Activated T-cell treated with anti-CD3 and anti-CD28 coated beads, Interleukin-2, amount 50 U/mL, for 72 hours (primary cell): ENCODE measurements at regions not wholly inside any gene's neighbourhood (a gene's known extent, or its start where the extent isn't known, plus 50 kb on each side); places are given as distances from the start of the nearest gene placed in this dataset.

Source experiments
- ATAC-seq, 2 donors: fragments of 150-1000 bp; cut with Tn5 transposase; replicated peaks in 1 of 2; 2 replicates each; pipeline ENCODE4 v1.10.0; 2021; ENCODE audit warnings: moderate library complexity in 2 of 2, mild to moderate bottlenecking in 1 of 2
- DNase-seq, 2 donors: peaks; one replicate each; pipeline ENCODE4 v3.0.0; 2021 to 2022; ENCODE audit warnings: mixed read lengths in 1 of 2
- H3K27ac Mint-ChIP-seq: one replicate; pipeline ENCODE4 v1.8.0; 2022; ENCODE audit warnings: mild to moderate bottlenecking, moderate library complexity, mixed read lengths
- H3K27me3 Mint-ChIP-seq: one replicate; pipeline ENCODE4 v1.8.0; 2022; ENCODE audit warnings: low read depth, mixed read lengths
- H3K36me3 Mint-ChIP-seq, 2 donors: one replicate each; pipeline ENCODE4 v1.8.0; 2022; ENCODE audit warnings: mixed read lengths in 2 of 2, mild to moderate bottlenecking in 1 of 2; ENCODE audit not compliant: insufficient read depth in 2 of 2
- H3K4me1 Mint-ChIP-seq: one replicate; pipeline ENCODE4 v1.8.0; 2022; ENCODE audit warnings: low read depth, mixed read lengths
- H3K4me3 Mint-ChIP-seq, 2 donors: one replicate each; pipeline ENCODE4 v1.8.0; 2022; ENCODE audit warnings: mild to moderate bottlenecking in 2 of 2, mixed read lengths in 2 of 2, moderate library complexity in 2 of 2
- H3K9me3 Mint-ChIP-seq, 2 donors: one replicate each; pipeline ENCODE4 v1.8.0; 2022; ENCODE audit warnings: mixed read lengths in 2 of 2

- H3K36me3 Mint-ChIP-seq = peaks cover 1 to 2% of the 10 kb centered on the region in 2 donors
- DNase-seq = no peak
- ATAC-seq = no peak
- H3K27ac Mint-ChIP-seq = no peak overlapping the region
- H3K4me3 Mint-ChIP-seq = no peak overlapping the region
- no peaks in the 10 kb centered on the region for H3K4me1 Mint-ChIP-seq
- peaks cover 6 to 8% of the 10 kb centered on the region in 2 donors for H3K9me3 Mint-ChIP-seq
- no peaks in the 10 kb centered on the region for H3K27me3 Mint-ChIP-seq
These were observed 818.7 kb downstream of the PCDH7 start for GRCh38 chr4:31538877-31539276.

DNA sequence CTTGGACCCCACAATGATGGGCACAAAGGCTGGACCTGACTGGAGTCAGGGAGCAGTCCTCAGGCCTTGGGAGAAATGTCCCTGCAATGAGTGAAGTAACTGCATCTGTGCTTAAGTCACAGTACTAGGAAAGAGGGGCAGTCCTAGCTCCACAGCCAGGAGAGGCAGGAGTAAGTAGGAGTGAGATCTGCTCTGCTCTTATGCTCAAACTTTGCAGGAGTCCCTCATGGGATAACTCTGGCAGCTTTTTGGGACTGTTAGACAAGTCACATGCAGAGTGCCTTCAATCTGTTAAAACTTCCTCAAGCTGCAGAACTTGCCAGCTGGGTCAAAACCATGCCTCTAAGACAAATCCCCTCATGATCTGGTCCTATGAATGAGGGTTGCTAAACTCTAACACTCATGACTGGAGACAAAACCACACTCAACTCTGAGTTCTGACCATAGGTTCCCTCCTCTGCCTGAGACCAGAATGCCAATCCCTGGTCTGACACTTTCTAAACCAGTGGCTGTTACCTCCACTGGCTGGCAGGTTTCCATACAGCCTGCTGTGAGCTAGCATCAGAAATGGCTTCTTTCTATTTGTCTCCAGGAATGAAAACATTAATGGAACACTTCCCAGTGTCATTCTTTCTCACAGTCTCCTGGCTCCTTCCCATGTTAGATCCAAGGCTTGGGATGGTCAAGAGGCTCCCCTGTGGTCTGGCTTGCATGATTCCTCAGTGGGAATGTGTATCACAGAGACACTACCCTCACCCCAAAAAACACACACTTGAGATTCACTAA lies 819.3 kb downstream of the PCDH7 start:
- Mint-ChIP-seq H3K4me3 (no peak overlapping the region), H3K27me3 (no peaks in the 10 kb centered on the region), H3K27ac (no peak overlapping the region), H3K4me1 (no peaks in the 10 kb centered on the region), H3K36me3 (peaks cover 0 to 1% of the 10 kb centered on the region in 2 donors), H3K9me3 (peaks cover 4 to 7% of the 10 kb centered on the region in 2 donors)
- no peak for DNase-seq
- ATAC-seq = no peak

DNA sequence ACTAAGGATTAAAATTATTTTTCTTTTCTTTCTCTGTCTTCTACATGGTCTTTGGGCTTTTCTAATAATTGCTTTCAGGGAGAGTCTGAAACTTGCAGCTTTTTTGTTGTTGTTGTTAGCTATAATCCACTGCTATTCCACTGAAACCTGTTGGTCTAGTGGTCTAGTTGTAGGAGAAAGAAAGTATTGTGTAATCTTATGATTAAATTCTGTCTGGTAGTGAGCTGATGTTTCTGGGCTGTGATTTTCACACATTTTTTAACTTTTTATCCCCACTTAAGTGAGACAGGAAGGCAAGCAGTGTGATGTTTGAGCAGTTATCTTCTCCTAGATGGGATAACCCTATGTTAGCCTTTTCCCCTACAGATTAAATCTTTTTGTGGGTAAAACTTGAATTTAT lies 825.2 kb downstream of the PCDH7 start:
- DNase-seq = no peak
- no peak overlapping the region for H3K27ac Mint-ChIP-seq
- H3K4me1 Mint-ChIP-seq = no peaks in the 10 kb centered on the region
- no peaks in the 10 kb centered on the region for H3K27me3 Mint-ChIP-seq
- no peak for ATAC-seq
- H3K9me3 Mint-ChIP-seq = peaks cover 2 to 3% of the 10 kb centered on the region in 2 donors
- H3K36me3 Mint-ChIP-seq = no peaks in the 10 kb centered on the region
- no peak overlapping the region for H3K4me3 Mint-ChIP-seq

DNA sequence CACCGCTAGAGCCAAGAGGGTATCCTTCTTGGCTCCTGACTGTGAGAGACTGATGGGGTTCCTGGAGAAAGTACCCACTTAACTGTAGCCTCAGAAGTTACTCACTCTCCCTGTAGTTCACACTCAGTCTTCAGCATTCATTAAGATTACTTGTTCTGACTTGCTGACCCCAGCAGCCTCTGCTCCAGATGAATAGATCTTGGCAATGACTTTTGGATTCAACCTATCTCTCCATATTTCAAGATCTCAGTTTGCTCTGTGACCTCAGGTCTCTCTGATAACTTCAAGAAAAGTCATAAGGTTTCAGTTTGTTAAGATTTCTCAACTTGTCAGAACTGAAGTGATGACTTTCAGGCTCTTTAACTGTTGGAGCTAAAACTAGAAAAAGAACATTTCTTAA lies 825.6 kb downstream of the PCDH7 start:
- no peak for DNase-seq
- H3K9me3 Mint-ChIP-seq = peaks cover 2 to 3% of the 10 kb centered on the region in 2 donors
- ATAC-seq = no peak
- no peaks in the 10 kb centered on the region for H3K4me1 Mint-ChIP-seq
- H3K36me3 Mint-ChIP-seq = no peaks in the 10 kb centered on the region
- H3K4me3 Mint-ChIP-seq = no peak overlapping the region
- H3K27me3 Mint-ChIP-seq = no peaks in the 10 kb centered on the region
- no peak overlapping the region for H3K27ac Mint-ChIP-seq

DNA sequence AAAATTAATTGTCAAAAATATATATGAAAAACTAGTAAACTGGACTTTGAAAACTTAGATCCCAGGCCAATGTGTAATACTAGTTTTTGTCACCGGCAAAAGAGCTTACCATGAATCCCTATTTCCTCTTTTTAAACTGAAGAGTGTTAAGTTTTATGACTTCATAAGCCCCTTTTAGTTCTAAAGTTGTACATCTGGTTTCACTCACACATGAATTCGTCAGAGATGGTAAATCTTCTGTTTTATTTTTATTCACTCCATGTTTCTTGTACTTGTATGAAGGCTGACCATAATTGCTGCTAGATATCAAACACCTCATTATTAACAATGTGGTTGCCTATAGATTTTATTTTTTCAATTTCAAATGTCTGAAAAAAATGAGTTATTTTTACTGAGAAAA lies 827.9 kb downstream of the PCDH7 start:
- H3K4me3 Mint-ChIP-seq = no peak overlapping the region
- H3K27ac Mint-ChIP-seq = no peak overlapping the region
- no peak for DNase-seq
- no peak for ATAC-seq
- peaks cover 0 to 2% of the 10 kb centered on the region in 2 donors for H3K9me3 Mint-ChIP-seq
- H3K27me3 Mint-ChIP-seq = no peaks in the 10 kb centered on the region
- no peaks in the 10 kb centered on the region for H3K36me3 Mint-ChIP-seq
- no peaks in the 10 kb centered on the region for H3K4me1 Mint-ChIP-seq

DNA sequence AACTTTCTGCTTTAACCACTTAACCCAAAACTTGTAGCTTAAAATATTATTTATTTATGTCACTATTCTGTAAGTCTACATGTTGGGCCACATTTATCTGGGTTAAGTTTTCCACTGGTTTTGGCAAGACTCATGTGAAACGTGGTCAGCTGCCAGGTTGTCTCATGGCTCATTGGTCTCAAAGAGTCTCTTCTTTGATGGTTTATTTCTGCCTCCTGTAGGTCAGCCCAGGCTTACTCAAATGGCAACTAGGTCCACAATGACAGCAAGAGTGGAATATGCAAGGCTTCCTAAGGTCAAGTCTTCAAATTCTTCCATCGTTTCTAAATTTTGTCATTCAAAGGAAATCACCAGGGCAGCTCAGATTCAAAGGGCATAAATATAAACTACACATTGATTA lies 828.7 kb downstream of the PCDH7 start:
- H3K9me3 Mint-ChIP-seq = no peaks in the 10 kb centered on the region
- no peak overlapping the region for H3K27ac Mint-ChIP-seq
- H3K36me3 Mint-ChIP-seq = no peaks in the 10 kb centered on the region
- no peak overlapping the region for H3K4me3 Mint-ChIP-seq
- DNase-seq (no peak), ATAC-seq (no peak)
- H3K4me1 Mint-ChIP-seq = no peaks in the 10 kb centered on the region
- H3K27me3 Mint-ChIP-seq = no peaks in the 10 kb centered on the region

DNA sequence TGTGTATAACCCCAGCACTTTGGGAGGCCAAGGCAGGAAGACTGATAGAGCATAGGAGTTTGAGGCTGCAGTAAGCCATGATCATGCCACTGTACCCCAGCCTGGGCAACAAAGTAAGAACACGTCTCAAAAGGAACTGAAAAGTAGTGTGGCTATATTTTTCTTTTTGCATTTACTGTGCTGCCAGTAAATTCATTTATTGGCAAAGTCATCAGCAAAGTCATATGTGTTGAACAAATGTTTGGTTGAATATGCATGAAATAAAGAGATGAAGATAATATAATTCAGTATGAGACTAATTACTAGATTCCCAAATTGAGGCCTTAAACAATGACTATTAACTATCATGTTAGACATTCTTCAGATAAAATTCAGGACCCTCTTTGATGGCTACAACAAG lies 829.1 kb downstream of the PCDH7 start:
- no peaks in the 10 kb centered on the region for H3K4me1 Mint-ChIP-seq
- H3K27me3 Mint-ChIP-seq = no peaks in the 10 kb centered on the region
- ATAC-seq = no peak
- DNase-seq = no peak
- H3K4me3 Mint-ChIP-seq = no peak overlapping the region
- no peak overlapping the region for H3K27ac Mint-ChIP-seq
- no peaks in the 10 kb centered on the region for H3K9me3 Mint-ChIP-seq
- H3K36me3 Mint-ChIP-seq = no peaks in the 10 kb centered on the region

DNA sequence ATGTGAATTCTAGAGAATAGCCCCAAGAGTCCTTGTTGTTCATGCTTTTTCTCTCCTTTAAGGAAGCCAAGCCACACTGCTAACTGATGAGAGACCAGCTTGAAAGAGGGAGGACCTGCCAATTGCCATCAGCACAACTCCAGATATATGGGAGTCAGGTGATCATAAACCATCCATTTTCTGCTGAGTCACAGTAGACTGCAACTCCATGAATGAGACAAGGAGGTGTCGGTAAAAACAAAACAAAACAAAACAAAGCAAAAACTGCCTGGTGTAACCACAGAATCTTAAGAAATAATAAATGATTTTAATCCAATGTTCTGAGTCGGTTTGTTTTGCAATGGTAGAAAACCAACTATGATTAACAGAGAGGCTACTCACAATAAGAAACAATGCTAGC lies 837.3 kb downstream of the PCDH7 start:
- no peaks in the 10 kb centered on the region for H3K36me3 Mint-ChIP-seq
- no peaks in the 10 kb centered on the region for H3K4me1 Mint-ChIP-seq
- DNase-seq = no peak
- no peaks in the 10 kb centered on the region for H3K27me3 Mint-ChIP-seq
- no peak for ATAC-seq
- H3K4me3 Mint-ChIP-seq = no peak overlapping the region
- no peak overlapping the region for H3K27ac Mint-ChIP-seq
- peaks cover 12% of the 10 kb centered on the region in 2 donors for H3K9me3 Mint-ChIP-seq

DNA sequence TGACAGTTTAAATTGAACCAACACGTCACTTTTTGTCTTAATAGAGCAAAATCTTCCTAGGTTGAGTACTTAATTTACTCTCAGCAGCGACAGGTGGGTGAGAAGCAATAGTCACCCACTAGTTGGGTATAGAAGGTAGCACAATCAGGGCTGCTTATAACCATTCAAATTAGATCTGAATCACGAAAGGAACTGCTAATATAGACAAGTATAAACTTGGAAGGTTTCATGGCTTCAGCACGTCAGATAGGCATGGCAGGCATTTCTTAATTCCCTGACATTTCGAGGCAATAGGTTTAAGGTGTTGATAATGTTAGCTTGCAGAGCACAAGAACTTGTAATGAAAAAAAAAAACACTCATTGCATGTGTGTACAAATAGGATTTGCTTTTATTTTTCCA lies 853.4 kb downstream of the PCDH7 start:
- Mint-ChIP-seq H3K27ac (no peak overlapping the region), H3K27me3 (no peaks in the 10 kb centered on the region), H3K4me3 (no peak overlapping the region), H3K9me3 (peaks cover 0 to 5% of the 10 kb centered on the region in 2 donors), H3K4me1 (no peaks in the 10 kb centered on the region), H3K36me3 (no peaks in the 10 kb centered on the region)
- DNase-seq (no peak), ATAC-seq (no peak)

GRCh38 chr4:31575504-31575903 lies 855.3 kb downstream of the PCDH7 start:
- ATAC-seq (no peak), DNase-seq (no peak)
- Mint-ChIP-seq H3K4me3 (no peak overlapping the region), H3K4me1 (no peaks in the 10 kb centered on the region), H3K9me3 (peaks cover 0 to 5% of the 10 kb centered on the region in 2 donors), H3K36me3 (no peaks in the 10 kb centered on the region), H3K27ac (no peak overlapping the region), H3K27me3 (no peaks in the 10 kb centered on the region)

- Mint-ChIP-seq H3K9me3 (no peaks in the 10 kb centered on the region), H3K27ac (no peak overlapping the region), H3K36me3 (no peaks in the 10 kb centered on the region), H3K4me1 (no peaks in the 10 kb centered on the region), H3K4me3 (no peak overlapping the region), H3K27me3 (no peaks in the 10 kb centered on the region)
- no peak for ATAC-seq
- DNase-seq = no peak
These were observed 860.7 kb downstream of the PCDH7 start for GRCh38 chr4:31580843-31581242.

DNA sequence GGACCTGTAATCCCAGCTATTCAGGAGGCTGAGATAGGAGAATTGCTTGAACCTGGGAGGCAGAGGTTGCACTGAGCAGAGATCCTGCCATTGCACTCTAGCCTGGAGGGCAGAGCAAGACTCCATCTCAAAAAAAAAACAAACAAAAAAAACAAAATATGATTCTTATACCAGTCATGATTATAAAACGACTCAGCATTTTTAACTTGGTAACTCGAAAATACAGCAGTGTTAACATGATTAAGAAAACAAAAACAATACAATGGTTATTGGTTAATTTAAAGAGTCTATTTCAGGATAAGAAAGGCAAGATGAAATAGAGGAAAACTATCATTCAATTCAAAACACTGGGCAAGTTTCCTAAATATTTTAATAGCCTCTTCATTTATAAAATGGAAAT lies 865.3 kb downstream of the PCDH7 start:
- DNase-seq (no peak), ATAC-seq (no peak)
- no peak overlapping the region for H3K4me3 Mint-ChIP-seq
- H3K27me3 Mint-ChIP-seq = no peaks in the 10 kb centered on the region
- H3K9me3 Mint-ChIP-seq = peaks cover 2 to 4% of the 10 kb centered on the region in 2 donors
- H3K36me3 Mint-ChIP-seq = peaks cover 0 to 1% of the 10 kb centered on the region in 2 donors
- no peak overlapping the region for H3K27ac Mint-ChIP-seq
- H3K4me1 Mint-ChIP-seq = no peaks in the 10 kb centered on the region

- H3K27ac Mint-ChIP-seq = no peak overlapping the region
- H3K4me1 Mint-ChIP-seq = no peaks in the 10 kb centered on the region
- ATAC-seq = no peak
These were observed 872.1 kb downstream of the PCDH7 start for GRCh38 chr4:31592293-31592692.

DNA sequence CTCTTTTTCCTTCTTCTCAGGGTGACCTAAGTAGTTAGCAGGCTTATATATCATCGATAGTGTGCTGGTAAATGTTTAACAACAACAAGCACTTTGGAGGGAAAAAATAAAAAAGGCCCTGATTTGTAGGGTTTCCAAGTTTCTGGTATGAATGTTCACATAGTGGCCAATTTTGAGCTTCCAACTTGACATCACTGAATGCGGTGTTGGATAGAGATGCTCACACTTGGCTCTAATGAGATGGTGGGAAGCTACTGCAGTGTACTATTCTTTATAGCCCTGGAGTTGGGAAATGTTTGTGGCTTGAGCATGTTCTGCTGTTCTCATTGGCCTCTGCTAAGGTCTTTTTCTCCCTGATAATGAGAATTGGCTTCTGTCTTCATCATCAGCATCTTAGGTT lies 875.3 kb downstream of the PCDH7 start:
- Mint-ChIP-seq H3K27ac (no peak overlapping the region), H3K9me3 (peaks cover 7 to 9% of the 10 kb centered on the region in 2 donors), H3K4me3 (no peak overlapping the region), H3K4me1 (no peaks in the 10 kb centered on the region), H3K36me3 (peaks cover 0 to 1% of the 10 kb centered on the region in 2 donors), H3K27me3 (no peaks in the 10 kb centered on the region)
- ATAC-seq = no peak
- no peak for DNase-seq

More at GRCh38 chr4:31592293-31592692, 872.1 kb downstream of the PCDH7 start:
- H3K9me3 Mint-ChIP-seq = peaks cover 1 to 7% of the 10 kb centered on the region in 2 donors
- H3K36me3 Mint-ChIP-seq = no peaks in the 10 kb centered on the region
- H3K4me3 Mint-ChIP-seq = no peak overlapping the region
- H3K27me3 Mint-ChIP-seq = no peaks in the 10 kb centered on the region
- no peak for DNase-seq
